SIG-M5 (cell line): ENCODE measurements at regions not wholly inside any gene's neighbourhood (a gene's known extent, or its start where the extent isn't known, plus 50 kb on each side); places are given as distances from the start of the nearest gene placed in this dataset.

Source experiments
- DNase-seq: peaks from one replicate; lab custom pipeline; 2025; lab: John Stamatoyannopoulos, UW

DNA sequence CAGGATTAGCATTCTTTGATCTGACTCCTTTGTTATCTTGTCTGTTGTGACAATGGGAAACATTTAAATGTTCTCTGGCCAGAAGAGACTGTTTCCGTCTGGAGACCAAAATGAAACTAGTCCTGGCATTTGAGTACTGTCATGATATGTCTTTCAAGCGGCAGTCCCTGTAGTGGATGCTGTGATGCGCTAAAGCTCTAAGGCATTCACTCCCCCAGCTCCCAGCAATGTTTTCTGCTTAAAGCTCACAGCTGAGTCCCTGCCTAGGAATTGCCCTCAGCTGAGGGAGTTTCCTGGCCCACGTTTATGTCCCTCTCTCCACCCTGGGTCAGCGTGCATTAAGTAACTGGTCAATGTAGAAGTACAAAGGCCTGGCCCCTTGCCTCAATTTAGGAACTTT, 109.4 kb downstream of the UCHL5 start:
- no peak for DNase-seq

DNA sequence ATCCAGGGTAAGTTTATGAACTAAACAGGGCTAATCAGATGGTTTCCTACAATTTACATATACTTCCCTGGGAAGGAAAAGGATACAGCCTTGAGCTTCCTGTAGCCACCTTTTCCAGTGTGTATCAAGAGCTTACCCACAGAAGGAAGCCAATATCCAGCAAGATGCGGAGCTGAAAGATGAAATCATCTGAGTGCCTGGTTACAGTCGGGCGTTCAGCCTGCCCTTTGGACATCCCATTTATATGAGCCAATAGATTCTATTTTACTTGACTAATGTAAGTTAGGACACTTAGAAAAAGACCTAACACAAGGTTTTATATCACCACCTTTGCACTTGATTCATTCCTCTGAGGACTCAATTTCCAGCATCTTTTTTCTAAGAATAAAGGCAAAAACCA, 108.2 kb downstream of the UCHL5 start:
- no peak for DNase-seq

GRCh38 chr1:192951691-192952460, 107.3 kb downstream of the UCHL5 start:
- no peak for DNase-seq

GRCh38 chr1:192952646-192953045, 106.5 kb downstream of the UCHL5 start:
- no peak for DNase-seq

DNA sequence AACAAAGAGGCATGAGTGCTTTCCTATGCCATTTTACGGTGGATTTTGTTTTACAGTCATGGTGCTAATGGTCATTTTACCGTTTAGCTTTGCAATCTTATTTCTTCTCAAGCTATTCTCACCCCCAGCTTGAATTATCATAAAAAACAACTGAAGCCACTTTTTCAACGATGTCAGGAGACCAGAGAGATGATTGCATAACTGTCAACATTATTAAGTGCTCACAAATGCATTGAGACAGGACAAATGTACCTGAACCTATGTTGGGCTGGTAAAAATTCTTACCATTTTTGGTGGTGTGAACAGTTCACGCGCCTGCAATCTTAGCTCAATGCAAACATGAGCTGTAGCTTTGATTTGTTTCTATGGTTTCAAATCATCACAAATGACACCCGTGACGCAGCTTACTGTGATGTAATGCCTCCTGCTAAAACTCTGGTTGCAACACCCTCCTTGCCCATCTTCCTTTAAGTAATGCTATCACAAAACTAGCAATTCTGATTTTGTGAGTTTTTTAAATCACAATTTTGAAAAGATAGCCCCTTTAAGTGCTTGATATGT, 104.4 kb downstream of the UCHL5 start:
- DNase-seq, result no peak

DNA sequence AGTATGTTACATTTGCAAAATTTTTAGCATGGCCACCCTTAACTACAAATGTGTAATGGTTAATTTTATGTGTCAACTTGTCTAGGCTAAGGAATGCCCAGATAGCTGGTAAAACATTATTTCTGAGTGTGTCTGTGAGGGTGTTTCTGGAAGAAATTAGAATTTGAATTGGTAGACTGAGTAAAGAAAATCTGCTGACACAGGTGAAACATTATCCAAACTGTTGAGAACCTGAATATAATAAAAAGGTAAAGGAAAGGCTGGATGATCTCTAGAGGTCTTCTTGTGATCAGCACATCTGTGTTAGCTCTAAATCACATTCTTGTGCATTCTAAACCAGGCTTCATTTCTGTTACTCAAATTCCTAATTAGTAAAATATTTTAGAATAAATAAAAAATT, 100.8 kb downstream of the UCHL5 start:
- DNase-seq, result no peak

- DNase-seq, result no peak
These were observed 100.3 kb downstream of the UCHL5 start for GRCh38 chr1:192958871-192959270.

GRCh38 chr1:192959657-192960186, 99.4 kb downstream of the UCHL5 start:
- no peak for DNase-seq
